GM23338 (cell line): ENCODE measurements at regions not wholly inside any gene's neighbourhood (a gene's known extent, or its start where the extent isn't known, plus 50 kb on each side); places are given as distances from the start of the nearest gene placed in this dataset.

Source experiments
- ATAC-seq: fragments of 200-7000 bp; cut with Tn5 transposase; 3 replicates; pipeline ENCODE4 v1.9.1; 2020
- DNase-seq: peaks from one replicate; pipeline ENCODE4 v3.0.0-alpha.2; 2015; ENCODE audit warnings: low spot score
- H2AFZ ChIP-seq: fragments of 200-600 bp; sonication (generic); 2 replicates; pipeline ENCODE4 v1.8.0; 2016; ENCODE audit warnings: antibody characterized with exemption, mild to moderate bottlenecking, moderate library complexity
- H3F3A ChIP-seq: fragments of 200-600 bp; sonication (generic); replicated peaks from 2 replicates; pipeline ENCODE4 v1.8.0; 2017; ENCODE audit warnings: antibody characterized with exemption, mixed run types, low read depth
- H3K27ac ChIP-seq: fragments of 200-600 bp; sonication (generic); 2 replicates; pipeline ENCODE4 v1.6.1; 2016; ENCODE audit warnings: low read depth
- H3K27me3 ChIP-seq: fragments of 200-600 bp; sonication (generic); 2 replicates; pipeline ENCODE4 v1.8.0; 2016; ENCODE audit warnings: mild to moderate bottlenecking, mixed run types, moderate library complexity; ENCODE audit not compliant: insufficient read depth
- H3K36me3 ChIP-seq: fragments of 200-600 bp; sonication (generic); 2 replicates; pipeline ENCODE4 v1.8.0; 2016; ENCODE audit warnings: mild to moderate bottlenecking; ENCODE audit not compliant: insufficient read depth
- H3K4me1 ChIP-seq: fragments of 200-600 bp; sonication (generic); 2 replicates; pipeline ENCODE4 v1.8.0; 2016; ENCODE audit warnings: mild to moderate bottlenecking, moderate library complexity; ENCODE audit not compliant: insufficient read depth
- H3K4me2 ChIP-seq: fragments of 200-600 bp; sonication (generic); 2 replicates; pipeline ENCODE4 v1.7.1; 2017; ENCODE audit warnings: mixed run types
- H3K4me3 ChIP-seq: fragments of 200-600 bp; sonication (generic); 2 replicates; pipeline ENCODE4 v1.6.1; 2016; ENCODE audit warnings: mixed run types
- H3K79me2 ChIP-seq: fragments of 200-600 bp; sonication (generic); replicated peaks from 2 replicates; pipeline ENCODE4 v1.8.0; 2017; ENCODE audit warnings: mild to moderate bottlenecking; ENCODE audit not compliant: insufficient read depth
- H3K9me2 ChIP-seq: fragments of 200-600 bp; sonication (generic); 2 replicates; pipeline ENCODE4 v1.8.0; 2017; ENCODE audit not compliant: insufficient read depth
- H4K20me1 ChIP-seq: fragments of 200-600 bp; sonication (generic); replicated peaks from 2 replicates; pipeline ENCODE4 v1.8.0; 2017; ENCODE audit warnings: mild to moderate bottlenecking; ENCODE audit not compliant: insufficient read depth
- H3K27ac Mint-ChIP-seq: 2 replicates; pipeline ENCODE4 v1.8.0; 2020; ENCODE audit warnings: inconsistent platforms, mild to moderate bottlenecking, moderate library complexity, mixed read lengths
- H3K27me3 Mint-ChIP-seq: 3 replicates; pipeline ENCODE4 v1.8.0; 2022; ENCODE audit warnings: low read depth, mild to moderate bottlenecking, moderate library complexity, mixed read lengths, inconsistent platforms; ENCODE audit not compliant: insufficient read depth, poor library complexity
- H3K36me3 Mint-ChIP-seq: 3 replicates; pipeline ENCODE4 v1.8.0; 2021; ENCODE audit warnings: low read depth, mild to moderate bottlenecking, inconsistent platforms, moderate library complexity, mixed read lengths
- H3K4me1 Mint-ChIP-seq: 3 replicates; pipeline ENCODE4 v1.8.0; 2020; ENCODE audit warnings: mild to moderate bottlenecking, inconsistent platforms, mixed read lengths
- H3K4me3 Mint-ChIP-seq: 3 replicates; pipeline ENCODE4 v1.8.0; 2021; ENCODE audit warnings: moderate library complexity, mild to moderate bottlenecking, inconsistent platforms, mixed read lengths
- H3K9me3 Mint-ChIP-seq: 3 replicates; pipeline ENCODE4 v1.8.0; 2020; ENCODE audit warnings: moderate library complexity, mild to moderate bottlenecking, inconsistent platforms, mixed read lengths
- CREB1 ChIP-seq: fragments of 250-450 bp; sonication (Bioruptor Pico); IDR thresholded peaks from 2 replicates; pipeline ENCODE4 v1.5.0; 2020; ENCODE audit warnings: low read depth, mild to moderate bottlenecking, moderate library complexity
- POLR2AphosphoS5 ChIP-seq: IDR thresholded peaks from 2 replicates; pipeline ENCODE4 v1.6.1; 2016; ENCODE audit warnings: antibody characterized with exemption, low read depth
- STAT1 ChIP-seq: IDR thresholded peaks from one replicate; pipeline ENCODE4 v1.6.1; 2016; ENCODE audit warnings: antibody characterized with exemption; ENCODE audit not compliant: unreplicated experiment
- ZNF331 ChIP-seq: fragments of 250-450 bp; sonication (Bioruptor Pico); IDR thresholded peaks from 2 replicates; pipeline ENCODE4 v1.5.0; 2020; ENCODE audit warnings: low read depth, mild to moderate bottlenecking, moderate library complexity
- TF ChIP-seq, protein P1 (sequence below): fragments of 250-450 bp; sonication (Bioruptor Pico); IDR thresholded peaks from 2 replicates; pipeline ENCODE4 v1.5.0; 2020; ENCODE audit warnings: mild to moderate bottlenecking, moderate library complexity

DNA sequence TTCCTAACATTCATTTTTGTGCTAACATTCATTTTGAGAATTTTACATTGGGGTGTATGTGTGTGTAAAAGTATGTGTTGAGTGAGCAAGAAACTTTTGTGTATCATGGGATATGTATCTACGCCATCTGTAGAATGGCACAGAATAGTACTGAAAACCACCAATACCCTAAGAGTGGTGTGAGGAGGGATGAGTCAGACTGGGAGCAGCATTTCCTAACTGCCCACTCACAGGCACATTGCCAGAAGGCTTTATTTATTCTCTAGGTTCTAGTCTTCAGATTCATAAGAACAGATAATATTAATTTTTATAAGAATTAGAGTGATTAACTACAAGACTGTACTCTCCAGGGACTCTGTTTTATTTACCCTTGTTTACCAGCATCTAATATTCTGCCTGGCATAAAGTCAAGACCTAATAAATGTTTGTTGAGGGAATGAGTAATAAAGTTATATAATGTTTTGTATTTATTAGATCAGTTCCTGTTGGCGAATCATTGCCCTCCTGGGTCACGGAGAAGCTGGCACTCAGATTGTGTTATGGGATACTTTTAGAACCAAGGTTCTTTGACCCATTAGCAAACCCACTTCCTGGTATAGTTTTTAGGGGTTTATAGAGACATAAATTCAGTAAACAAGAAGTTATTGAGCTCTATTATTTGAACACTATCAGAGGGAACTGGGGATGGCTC lies 159.1 kb upstream of the PPP2R2B start:
- H3K27ac ChIP-seq: no peak overlapping the region
- H3K4me3 Mint-ChIP-seq: no peak overlapping the region

More for the DNA sequence above, 159.1 kb upstream of the PPP2R2B start:
- H3K4me1 ChIP-seq: no peaks in the 10 kb centered on the region
- no peak overlapping the region for H3K4me3 ChIP-seq
- ATAC-seq (no peak), DNase-seq (no peak)
- H3F3A ChIP-seq: no peaks in the 10 kb centered on the region
- peaks cover 1% of the 10 kb centered on the region for H3K27me3 Mint-ChIP-seq
- no peaks in the 10 kb centered on the region for H3K4me1 Mint-ChIP-seq
- no peaks in the 10 kb centered on the region for H4K20me1 ChIP-seq
- peaks cover 2% of the 10 kb centered on the region; the same call in 1 of the 2 replicates for H3K9me2 ChIP-seq
- no peak overlapping the region for H3K27ac Mint-ChIP-seq
- no peaks in the 10 kb centered on the region for H3K36me3 Mint-ChIP-seq
- H3K27me3 ChIP-seq: no peaks in the 10 kb centered on the region
- no peaks in the 10 kb centered on the region for H3K9me3 Mint-ChIP-seq
- H3K36me3 ChIP-seq: no peaks in the 10 kb centered on the region
- H3K79me2 ChIP-seq: no peaks in the 10 kb centered on the region
- H2AFZ ChIP-seq: no peak overlapping the region
- no peak overlapping the region for H3K4me2 ChIP-seq
- no peak for TF ChIP-seq POLR2AphosphoS5
- TF ChIP-seq, protein P1, sequence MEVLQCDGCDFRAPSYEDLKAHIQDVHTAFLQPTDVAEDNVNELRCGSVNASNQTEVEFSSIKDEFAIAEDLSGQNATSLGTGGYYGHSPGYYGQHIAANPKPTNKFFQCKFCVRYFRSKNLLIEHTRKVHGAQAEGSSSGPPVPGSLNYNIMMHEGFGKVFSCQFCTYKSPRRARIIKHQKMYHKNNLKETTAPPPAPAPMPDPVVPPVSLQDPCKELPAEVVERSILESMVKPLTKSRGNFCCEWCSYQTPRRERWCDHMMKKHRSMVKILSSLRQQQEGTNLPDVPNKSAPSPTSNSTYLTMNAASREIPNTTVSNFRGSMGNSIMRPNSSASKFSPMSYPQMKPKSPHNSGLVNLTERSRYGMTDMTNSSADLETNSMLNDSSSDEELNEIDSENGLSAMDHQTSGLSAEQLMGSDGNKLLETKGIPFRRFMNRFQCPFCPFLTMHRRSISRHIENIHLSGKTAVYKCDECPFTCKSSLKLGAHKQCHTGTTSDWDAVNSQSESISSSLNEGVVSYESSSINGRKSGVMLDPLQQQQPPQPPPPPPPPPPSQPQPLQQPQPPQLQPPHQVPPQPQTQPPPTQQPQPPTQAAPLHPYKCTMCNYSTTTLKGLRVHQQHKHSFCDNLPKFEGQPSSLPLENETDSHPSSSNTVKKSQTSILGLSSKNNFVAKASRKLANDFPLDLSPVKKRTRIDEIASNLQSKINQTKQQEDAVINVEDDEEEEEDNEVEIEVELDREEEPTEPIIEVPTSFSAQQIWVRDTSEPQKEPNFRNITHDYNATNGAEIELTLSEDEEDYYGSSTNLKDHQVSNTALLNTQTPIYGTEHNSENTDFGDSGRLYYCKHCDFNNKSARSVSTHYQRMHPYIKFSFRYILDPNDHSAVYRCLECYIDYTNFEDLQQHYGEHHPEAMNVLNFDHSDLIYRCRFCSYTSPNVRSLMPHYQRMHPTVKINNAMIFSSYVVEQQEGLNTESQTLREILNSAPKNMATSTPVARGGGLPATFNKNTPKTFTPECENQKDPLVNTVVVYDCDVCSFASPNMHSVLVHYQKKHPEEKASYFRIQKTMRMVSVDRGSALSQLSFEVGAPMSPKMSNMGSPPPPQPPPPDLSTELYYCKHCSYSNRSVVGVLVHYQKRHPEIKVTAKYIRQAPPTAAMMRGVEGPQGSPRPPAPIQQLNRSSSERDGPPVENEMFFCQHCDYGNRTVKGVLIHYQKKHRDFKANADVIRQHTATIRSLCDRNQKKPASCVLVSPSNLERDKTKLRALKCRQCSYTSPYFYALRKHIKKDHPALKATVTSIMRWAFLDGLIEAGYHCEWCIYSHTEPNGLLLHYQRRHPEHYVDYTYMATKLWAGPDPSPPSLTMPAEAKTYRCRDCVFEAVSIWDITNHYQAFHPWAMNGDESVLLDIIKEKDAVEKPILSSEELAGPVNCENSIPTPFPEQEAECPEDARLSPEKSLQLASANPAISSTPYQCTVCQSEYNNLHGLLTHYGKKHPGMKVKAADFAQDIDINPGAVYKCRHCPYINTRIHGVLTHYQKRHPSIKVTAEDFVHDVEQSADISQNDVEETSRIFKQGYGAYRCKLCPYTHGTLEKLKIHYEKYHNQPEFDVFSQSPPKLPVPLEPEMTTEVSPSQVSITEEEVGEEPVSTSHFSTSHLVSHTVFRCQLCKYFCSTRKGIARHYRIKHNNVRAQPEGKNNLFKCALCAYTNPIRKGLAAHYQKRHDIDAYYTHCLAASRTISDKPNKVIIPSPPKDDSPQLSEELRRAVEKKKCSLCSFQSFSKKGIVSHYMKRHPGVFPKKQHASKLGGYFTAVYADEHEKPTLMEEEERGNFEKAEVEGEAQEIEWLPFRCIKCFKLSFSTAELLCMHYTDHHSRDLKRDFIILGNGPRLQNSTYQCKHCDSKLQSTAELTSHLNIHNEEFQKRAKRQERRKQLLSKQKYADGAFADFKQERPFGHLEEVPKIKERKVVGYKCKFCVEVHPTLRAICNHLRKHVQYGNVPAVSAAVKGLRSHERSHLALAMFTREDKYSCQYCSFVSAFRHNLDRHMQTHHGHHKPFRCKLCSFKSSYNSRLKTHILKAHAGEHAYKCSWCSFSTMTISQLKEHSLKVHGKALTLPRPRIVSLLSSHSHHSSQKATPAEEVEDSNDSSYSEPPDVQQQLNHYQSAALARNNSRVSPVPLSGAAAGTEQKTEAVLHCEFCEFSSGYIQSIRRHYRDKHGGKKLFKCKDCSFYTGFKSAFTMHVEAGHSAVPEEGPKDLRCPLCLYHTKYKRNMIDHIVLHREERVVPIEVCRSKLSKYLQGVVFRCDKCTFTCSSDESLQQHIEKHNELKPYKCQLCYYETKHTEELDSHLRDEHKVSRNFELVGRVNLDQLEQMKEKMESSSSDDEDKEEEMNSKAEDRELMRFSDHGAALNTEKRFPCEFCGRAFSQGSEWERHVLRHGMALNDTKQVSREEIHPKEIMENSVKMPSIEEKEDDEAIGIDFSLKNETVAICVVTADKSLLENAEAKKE (CRISPR knock-in tag): no peak
- no peak for TF ChIP-seq ZNF331 (CRISPR knock-in tag)
- no peak for TF ChIP-seq CREB1
- TF ChIP-seq STAT1: no peak
